HG02588 (cell line): ENCODE measurements at regions not wholly inside any gene's neighbourhood (a gene's known extent, or its start where the extent isn't known, plus 50 kb on each side); places are given as distances from the start of the nearest gene placed in this dataset.

Experiments used
- ATAC-seq: cut with Tn5 transposase; IDR thresholded peaks from one replicate; pipeline ENCODE4 v1.9.1; 2021; ENCODE audit warnings: mild to moderate bottlenecking, moderate library complexity; ENCODE audit not compliant: unreplicated experiment

GRCh38 chr11:123378096-123378495 is 52.0 kb upstream of the GRAMD1B start:
- no peak for ATAC-seq

DNA sequence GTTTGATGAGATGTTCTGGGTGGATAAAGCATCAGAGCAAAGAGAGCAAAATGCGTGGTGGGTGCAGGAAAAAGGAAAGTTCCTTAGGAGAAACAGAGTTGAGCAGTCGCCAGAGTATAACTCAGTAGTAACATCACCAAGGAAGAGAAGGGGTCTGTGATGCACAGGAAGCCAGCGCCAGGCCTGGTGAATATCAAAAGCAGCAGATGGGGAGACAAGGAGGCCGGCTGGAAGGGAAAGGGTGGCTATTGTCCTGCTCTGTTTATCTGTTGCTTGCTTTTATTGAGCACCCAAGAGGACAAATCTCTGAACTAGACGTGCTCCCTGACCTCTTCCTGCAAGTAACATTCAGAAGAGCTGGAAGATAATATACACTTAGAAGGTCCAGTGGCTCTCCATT is 52.7 kb upstream of the GRAMD1B start:
- ATAC-seq, result no peak

DNA sequence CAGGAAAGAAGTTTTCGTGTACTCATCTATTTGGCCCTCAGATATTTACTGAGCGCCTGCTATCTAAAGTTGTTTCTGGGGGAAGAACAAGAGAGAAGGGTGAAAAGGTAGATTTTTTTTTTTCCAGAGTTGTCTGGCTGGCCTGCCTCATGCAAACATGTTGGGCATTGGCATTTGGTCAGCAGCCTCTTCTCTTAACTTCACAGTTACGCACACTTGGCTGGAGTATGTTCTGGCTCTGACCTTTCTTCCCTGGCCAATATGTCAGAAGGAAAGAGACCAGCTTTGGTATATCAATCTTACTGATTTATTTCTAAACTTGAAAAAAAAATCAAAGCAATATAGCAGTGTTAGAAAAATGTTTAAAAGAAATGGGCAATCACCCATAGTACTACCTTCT is 54.2 kb upstream of the GRAMD1B start:
- no peak for ATAC-seq

DNA sequence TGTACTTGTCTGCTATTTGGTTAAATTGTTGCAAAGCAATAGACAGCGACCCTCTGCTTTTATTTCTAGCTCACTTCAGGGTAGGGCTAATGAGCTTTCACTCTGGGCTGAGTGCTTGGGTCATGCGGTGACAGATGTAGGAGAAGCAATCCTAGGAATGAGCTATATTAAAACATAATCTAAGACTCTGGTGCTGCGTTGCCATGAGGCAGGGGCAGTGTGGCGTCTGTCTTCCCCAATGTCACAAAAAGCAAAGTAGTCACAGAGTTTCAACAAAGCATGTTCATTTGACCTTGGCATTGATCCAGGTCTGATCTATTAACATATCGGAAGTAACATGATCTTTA is 55.5 kb upstream of the GRAMD1B start:
- ATAC-seq, result no peak

GRCh38 chr11:123373754-123374621 is 56.1 kb upstream of the GRAMD1B start:
- no peak for ATAC-seq

DNA sequence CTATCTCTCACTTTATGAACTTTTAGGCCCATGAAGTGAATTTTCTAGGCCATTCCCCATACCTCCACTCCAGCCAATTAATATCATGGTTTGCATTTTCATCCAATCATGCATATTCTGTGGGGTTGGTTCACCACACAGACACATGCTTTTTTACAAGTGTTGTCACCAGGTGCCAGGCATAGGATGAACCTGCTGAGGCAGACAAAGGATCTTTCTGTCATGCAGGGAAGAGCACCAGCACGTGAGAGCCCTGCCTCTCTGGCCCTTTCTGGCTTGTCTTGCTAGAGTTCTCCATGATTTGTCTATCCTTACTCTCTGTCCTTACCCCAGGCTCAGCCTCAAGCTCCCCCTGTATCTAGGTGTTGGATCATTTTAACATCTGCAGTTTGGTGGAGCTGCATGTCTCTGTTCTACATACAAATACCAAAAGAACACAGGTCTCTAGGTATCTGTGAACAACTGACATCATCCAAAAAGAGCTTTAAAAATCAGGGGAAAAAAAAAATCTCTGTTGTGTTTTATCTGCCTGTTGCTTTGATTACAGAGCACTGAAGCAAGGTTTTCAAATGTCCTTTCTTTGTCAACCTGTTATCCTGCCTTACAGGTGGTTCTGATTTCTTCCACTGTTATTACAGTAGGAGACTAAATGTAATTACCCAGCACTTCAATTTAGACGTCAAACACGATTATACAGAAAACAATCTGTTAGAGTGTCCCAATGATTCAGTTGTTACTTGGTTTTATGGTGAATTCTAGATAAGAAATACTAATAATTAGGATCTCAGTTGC is 58.4 kb upstream of the GRAMD1B start:
- no peak for ATAC-seq

DNA sequence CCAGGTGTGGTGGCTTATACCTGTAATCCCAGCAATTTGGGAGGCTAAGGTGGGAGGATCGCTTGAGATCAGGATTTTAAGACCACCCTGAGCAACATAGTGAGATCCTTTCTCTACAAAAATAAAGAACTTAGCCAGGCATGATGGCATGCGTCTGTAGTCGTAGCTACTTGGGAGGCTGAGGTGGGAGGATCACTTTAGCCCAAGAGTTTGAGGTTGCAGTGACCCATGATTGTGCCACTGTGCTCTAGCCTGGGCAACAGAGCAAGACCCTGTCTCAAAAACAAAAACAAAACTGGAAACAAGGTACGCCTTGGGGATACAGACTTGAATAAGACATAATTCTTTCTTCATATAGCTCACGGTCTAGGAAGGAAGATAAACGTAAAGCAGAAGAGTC is 63.1 kb upstream of the GRAMD1B start:
- ATAC-seq, result no peak

DNA sequence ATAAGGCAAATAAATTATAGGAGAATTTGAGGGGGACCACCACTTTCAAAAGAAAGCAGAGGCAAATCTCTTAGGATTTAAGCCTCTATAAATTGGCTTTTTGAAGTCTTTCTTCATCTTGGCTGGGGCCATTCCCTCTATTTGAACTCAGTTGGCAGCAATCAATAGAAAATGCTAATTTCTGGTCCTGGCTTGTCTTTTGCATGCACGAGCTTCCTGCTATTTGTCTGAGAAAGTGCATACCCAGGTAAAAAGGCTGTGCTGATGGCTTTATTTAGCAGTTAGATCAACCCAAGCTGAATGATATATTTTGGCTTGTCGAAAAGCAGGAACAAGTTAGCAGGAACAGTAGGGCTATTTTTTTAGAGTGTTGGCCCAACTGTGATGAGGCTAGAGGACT is 64.1 kb upstream of the GRAMD1B start:
- ATAC-seq, result no peak

- ATAC-seq, result no peak
These were observed 66.0 kb upstream of the GRAMD1B start for GRCh38 chr11:123364080-123364479.

DNA sequence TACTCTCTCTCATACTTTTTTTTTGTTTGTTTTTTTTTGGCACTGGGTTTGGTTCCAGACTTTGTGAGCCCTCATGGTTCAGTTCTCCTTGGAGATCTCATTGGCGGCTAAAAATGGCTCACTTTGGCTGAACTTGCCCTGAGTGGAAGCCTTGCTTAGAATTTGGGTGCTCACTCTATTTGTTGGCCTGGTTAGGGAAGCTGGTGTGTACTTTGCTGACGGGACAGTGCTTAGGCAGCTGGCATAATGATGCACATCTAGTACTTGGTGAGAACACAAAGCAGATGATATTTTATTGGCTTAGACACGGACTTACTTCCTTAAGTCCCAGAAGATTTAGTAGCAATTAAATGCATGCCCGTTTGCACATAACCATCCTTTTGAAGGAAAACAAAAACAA is 66.5 kb upstream of the GRAMD1B start:
- ATAC-seq, result no peak

GRCh38 chr11:123362941-123363340 is 67.1 kb upstream of the GRAMD1B start:
- ATAC-seq, result no peak

DNA sequence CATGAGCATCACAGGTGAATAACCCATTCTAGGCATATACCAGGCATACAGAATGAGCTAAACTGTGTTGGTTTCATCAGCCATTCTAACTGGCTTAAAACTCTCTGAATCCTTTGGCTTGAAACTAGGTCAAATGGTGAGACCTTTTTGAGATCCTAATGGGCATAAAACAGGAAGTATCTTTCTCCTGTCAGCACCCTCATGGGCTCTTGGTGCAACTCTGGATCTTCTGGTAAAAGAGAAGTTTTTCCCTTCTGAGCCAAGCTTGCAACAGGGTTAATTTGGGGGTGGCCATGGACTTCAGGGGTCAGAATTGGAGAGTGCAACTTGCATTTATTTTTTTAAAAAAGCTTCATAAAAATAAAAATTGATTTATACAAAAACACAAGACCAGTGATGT is 67.9 kb upstream of the GRAMD1B start:
- ATAC-seq, result no peak

GRCh38 chr11:123361110-123361509 is 69.0 kb upstream of the GRAMD1B start:
- no peak for ATAC-seq

GRCh38 chr11:123360267-123360936 is 69.7 kb upstream of the GRAMD1B start:
- no peak for ATAC-seq

DNA sequence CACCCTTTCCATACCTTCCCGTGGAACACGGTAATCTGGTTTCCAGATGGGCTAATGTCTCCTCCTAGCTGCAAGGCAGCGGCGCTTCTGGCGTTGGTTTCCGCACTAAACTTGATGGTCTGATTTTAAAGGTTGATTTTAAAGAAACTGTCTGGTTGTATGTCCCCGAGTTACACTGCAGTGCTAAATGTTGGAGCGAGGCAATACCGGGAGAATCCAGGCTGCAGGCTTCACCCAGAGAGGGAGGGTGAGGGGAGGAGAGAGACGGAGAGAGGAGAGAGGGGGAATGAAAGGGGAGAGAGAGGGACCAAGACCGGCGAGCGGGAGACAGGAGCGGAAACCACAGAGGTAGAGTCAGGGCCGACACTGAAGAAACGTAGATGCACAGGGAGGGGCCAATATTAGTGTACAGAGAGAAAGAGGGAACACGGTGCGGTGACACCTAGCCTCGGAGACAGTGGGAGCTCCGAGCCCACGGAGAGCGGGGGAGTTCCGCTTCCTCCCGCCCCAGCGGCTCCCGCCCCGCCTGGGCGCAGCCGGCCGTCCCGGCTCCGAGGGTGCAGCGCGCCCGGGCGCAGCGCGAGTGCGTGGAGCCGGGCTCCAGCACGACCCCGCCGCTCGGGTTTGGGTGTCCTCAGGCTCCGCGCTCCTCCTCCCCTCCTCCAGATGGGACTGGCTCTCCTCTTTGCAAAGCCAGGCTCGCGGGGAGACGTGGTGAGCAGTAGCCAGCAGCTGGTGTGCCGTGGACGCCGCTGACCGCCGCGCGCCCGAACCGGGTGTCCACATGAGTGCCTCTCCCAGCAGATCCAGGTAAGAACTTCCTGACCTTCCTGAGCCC is 71.9 kb upstream of the GRAMD1B start:
- peak; percentile 64 for ATAC-seq

DNA sequence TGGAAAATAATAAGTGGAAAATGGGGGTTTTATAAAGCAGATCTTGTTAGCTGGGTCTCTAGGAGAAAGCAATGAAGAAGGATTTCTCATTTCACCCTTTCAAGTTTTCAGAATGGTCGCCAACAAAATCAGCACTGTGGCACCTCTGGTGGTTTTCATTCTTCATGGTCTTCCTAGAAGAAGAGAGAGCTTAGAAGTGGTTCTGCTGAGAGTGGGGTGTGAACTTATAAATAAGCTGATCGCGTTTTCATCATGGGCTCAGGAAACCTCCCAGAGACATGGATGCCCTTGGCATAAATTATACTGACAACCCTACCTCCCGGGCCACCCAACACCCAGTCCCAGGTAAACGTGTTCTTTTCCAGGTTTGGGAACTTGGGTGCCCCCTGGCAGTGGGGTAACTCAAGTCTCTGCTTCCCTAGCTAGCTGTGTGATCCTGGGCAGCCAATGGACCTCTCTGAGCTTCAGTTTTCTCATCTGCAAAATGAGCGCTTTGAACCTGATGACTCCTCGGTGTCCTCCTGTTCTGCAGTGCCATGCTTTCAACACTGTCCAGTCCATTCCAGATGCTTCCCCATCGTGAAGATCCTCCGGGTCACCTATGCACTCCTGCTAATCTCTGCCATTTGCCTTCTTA is 72.6 kb upstream of the GRAMD1B start:
- ATAC-seq, result no peak

DNA sequence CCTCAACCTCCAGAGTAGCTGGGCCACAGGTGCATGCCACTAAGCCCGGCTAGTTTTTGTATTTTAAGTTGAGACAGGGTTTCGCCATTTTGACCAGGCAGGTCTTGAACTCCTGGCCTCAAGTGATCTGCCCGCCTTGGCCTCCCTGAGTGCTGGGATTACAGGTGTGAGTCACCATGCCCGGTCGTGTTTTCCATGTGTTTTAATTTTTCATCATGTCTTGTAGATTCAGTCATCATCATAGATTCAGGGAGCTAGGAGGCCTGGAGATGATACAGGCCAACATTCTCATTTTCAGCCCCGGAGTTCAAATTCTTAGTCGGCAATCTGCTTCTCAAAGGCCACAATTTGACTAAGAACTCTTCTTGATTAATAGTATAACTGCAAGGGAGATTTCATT is 73.5 kb upstream of the GRAMD1B start:
- no peak for ATAC-seq

DNA sequence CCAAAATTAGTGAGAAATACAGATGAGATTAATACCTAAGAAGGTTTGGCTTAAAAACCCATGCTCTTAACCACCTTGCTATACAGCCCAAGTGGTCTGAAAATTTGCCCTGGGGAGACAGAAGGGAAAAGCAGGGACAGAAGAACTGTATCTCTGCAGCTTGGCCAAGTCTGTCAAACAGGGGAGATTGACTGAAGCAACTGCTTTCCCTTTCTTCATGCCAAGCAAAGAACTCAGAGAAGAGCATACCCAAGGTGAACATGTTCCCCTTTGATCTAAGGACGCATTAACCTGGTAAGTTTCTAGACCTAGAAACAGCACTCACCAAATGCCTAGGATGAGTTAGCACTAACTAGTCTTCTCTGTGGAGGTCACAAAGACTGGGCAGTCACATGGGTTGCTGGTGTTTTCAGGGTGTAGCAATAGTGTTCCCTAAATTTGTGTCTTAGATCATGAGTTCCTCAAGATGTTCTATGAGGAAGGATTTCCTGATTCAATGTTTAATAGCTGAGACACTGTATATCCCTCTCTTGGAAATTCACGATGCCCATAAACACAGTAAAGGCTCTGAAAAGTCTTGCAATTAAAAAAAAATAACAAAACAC is 75.6 kb upstream of the GRAMD1B start:
- no peak for ATAC-seq

- ATAC-seq, result no peak
These were observed 78.7 kb upstream of the GRAMD1B start for GRCh38 chr11:123351375-123351774.

DNA sequence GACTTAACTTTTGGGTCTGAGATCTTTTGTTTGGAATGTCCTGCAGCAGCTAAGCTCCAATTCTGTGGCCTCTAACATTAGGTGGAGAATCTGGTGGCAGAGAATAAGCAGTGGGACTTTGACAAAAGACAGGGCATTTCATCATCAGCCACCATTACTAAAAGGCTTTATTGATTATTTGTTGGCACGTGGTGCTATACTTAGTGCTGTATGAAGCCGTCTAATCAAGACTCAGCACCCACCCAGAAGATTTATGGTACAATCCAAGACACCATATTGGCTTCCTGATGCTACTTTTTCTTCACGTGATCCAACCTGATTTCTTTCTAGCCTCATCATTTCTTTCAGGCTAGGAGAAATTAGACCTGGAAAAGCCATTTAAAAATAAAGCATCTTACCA is 80.7 kb upstream of the GRAMD1B start:
- ATAC-seq, result no peak
